H1 (cell line): ENCODE measurements at regions not wholly inside any gene's neighbourhood (a gene's known extent, or its start where the extent isn't known, plus 50 kb on each side); places are given as distances from the start of the nearest gene placed in this dataset.

Experiments used
- BACH1 ChIP-seq: IDR thresholded peaks from 2 replicates; pipeline ENCODE4 v1.6.1; 2012; ENCODE audit warnings: low read length, improper control_type of control experiment
- RAD21 ChIP-seq, 2 experiments: IDR thresholded peaks in 1 of 2; conservative IDR thresholded peaks in 1 of 2; 2 replicates each; pipeline ENCODE4 v1.6.1; 2011; ENCODE audit warnings: low read depth in 2 of 2, low read length in 2 of 2, improper control_type of control experiment in 1 of 2, inconsistent platforms in 1 of 2, mild to moderate bottlenecking in 1 of 2, moderate library complexity in 1 of 2

DNA sequence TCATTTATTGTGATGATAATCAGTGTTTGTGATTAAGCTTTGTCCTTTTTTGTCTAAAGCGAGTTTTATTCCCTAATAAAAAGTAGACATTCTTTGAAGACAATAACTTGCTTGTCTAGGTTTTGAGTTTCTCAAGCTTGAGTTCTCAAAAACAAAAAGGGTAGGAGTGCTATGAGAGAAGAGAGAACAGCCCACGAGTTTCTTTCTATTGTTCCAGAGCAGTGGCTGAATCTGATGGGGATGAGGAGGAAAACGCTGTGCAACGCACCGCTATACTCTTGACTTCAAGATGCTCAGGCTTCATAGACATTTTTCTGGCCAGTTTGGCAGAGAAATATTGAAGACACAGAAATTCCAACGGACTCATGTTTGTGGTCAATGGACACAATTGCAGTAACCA is 669.8 kb upstream of the B3GALT2 start (continued):
- TF ChIP-seq RAD21 (IDR thresholded peaks at IDR 0.05 in 1 of 2, conservative IDR thresholded peaks at IDR 0.05 in 1 of 2; ENCODE audit: low read depth in 2 of 2, low read length in 2 of 2) (no peak), BACH1 (no peak)
